HUES6 (cell line): ENCODE measurements at regions not wholly inside any gene's neighbourhood (a gene's known extent, or its start where the extent isn't known, plus 50 kb on each side); places are given as distances from the start of the nearest gene placed in this dataset.

Experiments used
- H3K27ac ChIP-seq: 2 replicates; pipeline ENCODE4 v1.7.0; 2013; ENCODE audit warnings: low read depth, mild to moderate bottlenecking, low read length, inconsistent platforms
- H3K27me3 ChIP-seq: 2 replicates; pipeline ENCODE4 v1.6.1; 2013; ENCODE audit warnings: low read length; ENCODE audit not compliant: control insufficient read depth, insufficient read depth
- H3K36me3 ChIP-seq: 2 replicates; pipeline ENCODE4 v1.6.1; 2013; ENCODE audit warnings: low read length; ENCODE audit not compliant: control insufficient read depth, insufficient read depth
- H3K4me1 ChIP-seq: 2 replicates; pipeline ENCODE4 v1.6.1; 2013; ENCODE audit warnings: low read length; ENCODE audit not compliant: control insufficient read depth, insufficient read depth
- H3K4me3 ChIP-seq: 2 replicates; pipeline ENCODE4 v1.5.1; 2013; ENCODE audit warnings: low read depth, low read length
- H3K9ac ChIP-seq: one replicate; pipeline ENCODE4 v1.6.1; 2013; ENCODE audit warnings: mild to moderate bottlenecking, low read length
- H3K9me3 ChIP-seq: 2 replicates; pipeline ENCODE4 v1.6.1; 2013; ENCODE audit warnings: low read depth, low read length; ENCODE audit not compliant: control insufficient read depth, insufficient read depth

DNA sequence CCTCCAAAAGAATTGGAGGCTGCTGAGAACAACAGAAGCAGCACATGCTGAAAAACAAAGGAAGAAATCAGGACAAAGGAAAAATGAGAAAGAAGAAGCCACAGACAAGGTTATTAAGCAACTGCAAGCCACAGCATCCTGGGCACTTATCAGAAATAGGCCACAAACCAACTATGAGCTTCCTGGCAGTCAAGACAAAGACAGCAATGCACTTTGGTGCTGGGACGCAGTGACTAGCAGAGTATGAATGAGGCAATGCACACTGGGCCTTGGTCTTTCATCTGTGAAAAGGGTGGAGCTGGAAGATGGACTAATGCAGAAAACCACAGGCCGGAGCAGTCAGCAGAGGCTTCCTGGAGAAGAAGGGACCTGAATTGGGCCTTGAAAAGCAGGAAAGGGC is 56.0 kb upstream of the LINGO1 start:
- H3K36me3 ChIP-seq, result no peaks in the 10 kb centered on the region
- H3K4me1 ChIP-seq, result no peaks in the 10 kb centered on the region
- no peak overlapping the region for H3K4me3 ChIP-seq
- no peaks in the 10 kb centered on the region; the same call in 1 of the 2 replicates for H3K27me3 ChIP-seq
- no peak overlapping the region for H3K9ac ChIP-seq
- H3K9me3 ChIP-seq, result no peaks in the 10 kb centered on the region
- H3K27ac ChIP-seq, result no peak overlapping the region

DNA sequence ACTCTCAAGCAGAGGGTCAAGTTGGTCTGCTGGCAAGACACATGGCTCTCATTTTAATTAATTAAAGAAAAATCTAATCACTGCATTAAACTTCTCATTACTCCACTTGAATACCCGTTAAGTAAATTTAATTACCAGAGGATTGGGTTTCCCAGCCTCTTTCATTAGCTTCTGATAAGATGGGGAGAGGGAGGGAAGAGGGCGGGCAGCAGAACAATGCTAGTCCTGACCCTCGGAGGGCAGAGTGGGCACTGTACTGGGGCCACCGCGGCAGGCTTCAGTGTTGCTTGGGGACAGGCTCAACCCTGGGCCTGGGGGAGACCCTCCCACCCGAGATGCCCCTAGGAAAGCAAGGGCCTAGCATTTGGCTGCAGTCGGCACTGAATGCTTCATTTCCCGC is 55.6 kb upstream of the LINGO1 start:
- Histone ChIP-seq H3K4me1 (no peaks in the 10 kb centered on the region), H3K27ac (no peak overlapping the region), H3K36me3 (no peaks in the 10 kb centered on the region), H3K9me3 (no peaks in the 10 kb centered on the region), H3K9ac (no peak overlapping the region), H3K27me3 (no peaks in the 10 kb centered on the region; the same call in 1 of the 2 replicates), H3K4me3 (no peak overlapping the region)

DNA sequence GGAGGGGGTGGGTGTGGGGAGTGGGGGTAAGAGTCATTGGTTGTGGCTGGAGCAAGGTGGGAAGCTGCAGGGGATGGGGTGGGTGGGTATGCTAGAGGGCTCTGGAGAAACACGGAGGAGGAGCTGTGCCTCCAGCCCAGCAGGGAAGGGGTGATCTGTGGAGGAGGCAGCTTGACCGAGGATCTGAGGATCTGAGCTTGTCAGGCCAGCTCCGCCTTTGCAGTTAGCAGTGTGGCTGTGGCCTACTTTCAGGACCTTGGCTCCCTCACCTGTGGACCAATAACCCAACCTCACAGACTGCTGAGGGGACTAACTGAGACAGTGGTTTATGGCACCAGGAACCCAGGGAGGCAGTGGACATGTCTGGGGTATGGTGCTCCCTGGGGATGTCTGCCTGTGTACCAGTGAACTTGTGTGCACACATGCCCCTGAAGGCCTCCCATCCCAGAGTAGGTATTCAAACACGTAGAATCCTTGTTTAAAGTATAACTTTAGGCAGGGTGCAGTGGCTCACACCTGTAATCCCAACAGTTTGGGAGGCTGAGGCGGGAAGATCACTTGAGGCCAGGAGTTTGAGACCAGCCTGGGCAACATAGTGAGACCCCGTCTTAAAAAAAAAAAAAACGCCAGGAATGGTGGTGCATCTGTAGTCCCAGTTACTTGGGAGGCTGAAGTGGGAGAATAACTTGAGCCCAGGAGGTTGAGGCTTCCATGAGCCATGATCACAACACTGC is 52.5 kb upstream of the LINGO1 start:
- H3K9ac ChIP-seq, result no peak overlapping the region
- H3K4me1 ChIP-seq, result no peaks in the 10 kb centered on the region
- no peak overlapping the region for H3K27ac ChIP-seq
- no peaks in the 10 kb centered on the region for H3K9me3 ChIP-seq
- no peaks in the 10 kb centered on the region for H3K36me3 ChIP-seq
- H3K27me3 ChIP-seq, result peaks cover 3% of the 10 kb centered on the region; the same call in 1 of the 2 replicates
- no peak overlapping the region for H3K4me3 ChIP-seq

DNA sequence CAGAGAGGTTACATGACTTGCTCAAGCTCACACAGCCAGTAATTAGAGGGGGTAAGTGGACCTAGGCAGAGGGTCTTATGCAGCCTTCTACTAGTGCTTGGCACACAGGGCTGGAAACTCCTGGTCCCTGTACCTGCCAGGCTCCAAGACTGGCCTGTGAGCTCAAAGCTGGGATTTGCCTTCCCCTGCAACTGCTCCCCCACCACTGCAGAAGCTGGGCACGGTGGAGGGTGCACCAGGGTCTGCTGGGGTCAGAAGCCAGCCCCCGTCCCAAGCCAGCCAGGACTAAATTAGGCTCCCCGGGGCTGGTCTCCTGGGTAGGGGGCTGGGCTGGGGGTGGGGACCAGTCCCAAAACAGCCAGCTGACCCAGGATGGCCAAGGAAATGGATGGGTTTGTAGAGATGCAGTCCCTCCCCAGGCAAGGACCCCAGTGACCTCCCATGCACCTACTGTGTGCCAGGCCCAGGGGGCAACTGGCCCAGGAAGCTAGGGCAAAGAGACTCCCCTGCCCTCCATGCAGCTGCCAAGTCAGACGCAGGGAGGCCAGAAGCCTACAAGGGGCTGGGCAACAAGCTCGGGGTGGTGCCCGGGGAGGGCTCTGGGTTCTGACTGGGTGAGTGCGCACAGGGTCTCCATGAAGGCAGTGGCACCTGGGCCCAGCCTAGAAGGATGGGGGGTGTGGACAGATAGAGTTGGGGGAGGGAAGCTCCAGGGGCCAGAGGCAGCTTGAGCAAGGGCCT is 51.8 kb upstream of the LINGO1 start:
- Histone ChIP-seq H3K9ac (no peak overlapping the region), H3K4me1 (no peaks in the 10 kb centered on the region), H3K4me3 (no peak overlapping the region), H3K9me3 (no peaks in the 10 kb centered on the region), H3K36me3 (no peaks in the 10 kb centered on the region), H3K27ac (no peak overlapping the region), H3K27me3 (peaks cover 8% of the 10 kb centered on the region; the same call in 1 of the 2 replicates)

DNA sequence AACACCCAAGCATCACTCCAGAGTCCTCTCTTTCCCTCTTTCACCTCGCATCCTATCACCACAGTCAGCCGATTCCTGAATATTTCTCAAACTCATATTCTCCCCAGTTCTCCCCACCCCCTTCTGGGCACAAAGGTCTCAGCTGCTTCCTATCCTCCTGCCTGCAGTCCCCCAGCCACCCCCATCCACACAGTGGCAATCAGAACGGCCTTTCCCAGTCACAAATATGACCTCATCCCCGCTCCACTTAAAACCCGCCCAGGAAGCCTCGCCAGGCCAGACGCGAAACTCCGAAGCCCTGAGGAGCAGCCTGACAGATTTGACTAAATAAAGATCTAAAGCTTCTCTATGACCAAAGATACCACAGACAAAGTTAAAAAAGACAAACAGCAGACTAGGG is 49.9 kb upstream of the LINGO1 start:
- no peak overlapping the region for H3K9ac ChIP-seq
- H3K27me3 ChIP-seq, result peaks cover 8% of the 10 kb centered on the region; the same call in 1 of the 2 replicates
- no peak overlapping the region for H3K4me3 ChIP-seq

More for the DNA sequence above, 49.9 kb upstream of the LINGO1 start:
- no peaks in the 10 kb centered on the region for H3K4me1 ChIP-seq
- H3K9me3 ChIP-seq, result no peaks in the 10 kb centered on the region
- H3K36me3 ChIP-seq, result no peaks in the 10 kb centered on the region
- no peak overlapping the region for H3K27ac ChIP-seq
